Stimulated activated CD4-positive, alpha-beta T cell treated with anti-CD3 and anti-CD28 coated beads, Interleukin-2, amount 100 ng/mL, for 48 hours (primary cell): ENCODE measurements at regions not wholly inside any gene's neighbourhood (a gene's known extent, or its start where the extent isn't known, plus 50 kb on each side); places are given as distances from the start of the nearest gene placed in this dataset.

ENCODE experiments used
- DNase-seq, 2 donors: peaks; one replicate each; pipeline ENCODE4 v3.0.0-alpha.2; 2020

- DNase-seq, result no peak
Measured at GRCh38 chr11:79963856-79964645, 523.2 kb upstream of the TENM4 start.

- no peak for DNase-seq
Measured at GRCh38 chr11:79960461-79960860, 519.6 kb upstream of the TENM4 start.

- DNase-seq, result no peak
Measured at GRCh38 chr11:79959318-79959717, 518.5 kb upstream of the TENM4 start.

GRCh38 chr11:79957702-79958101 lies 516.9 kb upstream of the TENM4 start:
- no peak for DNase-seq

- DNase-seq, result no peak
Measured at GRCh38 chr11:79956061-79956460, 515.2 kb upstream of the TENM4 start.

GRCh38 chr11:79953629-79954028 lies 512.8 kb upstream of the TENM4 start:
- no peak for DNase-seq

GRCh38 chr11:79950741-79951140 lies 509.9 kb upstream of the TENM4 start:
- no peak for DNase-seq

- no peak for DNase-seq
Measured at GRCh38 chr11:79950172-79950571, 509.3 kb upstream of the TENM4 start.

- no peak for DNase-seq
Measured at GRCh38 chr11:79949574-79949973, 508.7 kb upstream of the TENM4 start.

GRCh38 chr11:79942646-79943045 lies 501.8 kb upstream of the TENM4 start:
- no peak for DNase-seq

GRCh38 chr11:79942090-79942489 lies 501.3 kb upstream of the TENM4 start:
- no peak for DNase-seq

GRCh38 chr11:79940974-79941735 lies 500.3 kb upstream of the TENM4 start:
- no peak for DNase-seq

GRCh38 chr11:79940165-79940564 lies 499.3 kb upstream of the TENM4 start:
- no peak for DNase-seq

- no peak for DNase-seq
Measured at GRCh38 chr11:79939111-79939510, 498.3 kb upstream of the TENM4 start.

- no peak for DNase-seq
Measured at GRCh38 chr11:79937676-79938334, 497.0 kb upstream of the TENM4 start.

- DNase-seq, result no peak
Measured at GRCh38 chr11:79932612-79933011, 491.8 kb upstream of the TENM4 start.

- no peak for DNase-seq
Measured at GRCh38 chr11:79931692-79932091, 490.9 kb upstream of the TENM4 start.

GRCh38 chr11:79926707-79927106 lies 485.9 kb upstream of the TENM4 start:
- no peak for DNase-seq

GRCh38 chr11:79925570-79925969 lies 484.7 kb upstream of the TENM4 start:
- DNase-seq, result no peak

GRCh38 chr11:79922641-79923040 lies 481.8 kb upstream of the TENM4 start:
- DNase-seq, result no peak

GRCh38 chr11:79920480-79920879 lies 479.6 kb upstream of the TENM4 start:
- DNase-seq, result no peak

GRCh38 chr11:79919350-79919749 lies 478.5 kb upstream of the TENM4 start:
- no peak for DNase-seq

GRCh38 chr11:79918846-79919245 lies 478.0 kb upstream of the TENM4 start:
- DNase-seq, result no peak

- DNase-seq, result no peak
Measured at GRCh38 chr11:79906164-79906563, 465.3 kb upstream of the TENM4 start.
